ENCODE measurements at regions not wholly inside any gene's neighbourhood (a gene's known extent, or its start where the extent isn't known, plus 50 kb on each side); places are given as distances from the start of the nearest gene placed in this dataset.

DNA sequence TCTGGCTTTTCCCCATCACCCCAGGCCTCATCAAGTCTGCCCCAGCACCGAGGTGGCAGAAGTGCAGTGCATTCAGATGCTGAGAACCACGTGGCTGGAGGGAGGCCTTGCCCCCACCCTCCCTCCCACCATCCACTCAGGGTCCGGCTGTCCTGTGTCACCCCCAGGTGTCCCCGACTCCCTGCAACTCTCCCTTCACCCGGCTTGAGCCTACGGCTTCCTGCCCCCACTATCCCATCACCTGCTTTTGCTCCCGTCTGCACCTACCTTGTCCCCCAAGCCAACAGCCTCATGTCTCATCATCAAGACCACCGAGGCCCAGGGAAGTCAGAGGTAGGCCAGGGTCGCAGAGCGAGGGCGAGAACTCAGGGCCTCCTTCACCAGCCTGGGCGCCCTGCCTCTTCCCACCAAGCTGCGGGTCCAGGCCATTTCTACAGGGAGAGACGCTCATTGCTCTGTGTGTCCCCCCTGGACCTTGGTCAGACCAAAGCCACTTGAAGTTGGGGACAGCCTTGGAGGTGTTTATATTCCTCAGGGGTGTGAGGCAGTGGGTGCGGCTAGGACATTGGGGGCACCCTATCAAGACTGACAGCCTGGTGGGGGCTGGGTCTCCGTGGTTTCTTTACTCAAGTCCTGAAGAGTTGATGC is 66.2 kb upstream of the CCND1 start:
- DNase-seq (ENCODE audit: low spot score), result no peak
- Histone ChIP-seq H3K36me3 (replicated peaks; ENCODE audit: insufficient read depth, low read depth) (no peaks in the 10 kb centered on the region), H2AFZ (no peak overlapping the region), H3K27ac (no peak overlapping the region), H3K79me2 (no peaks in the 10 kb centered on the region), H3K9me3 (ENCODE audit: low read depth) (no peaks in the 10 kb centered on the region), H3K4me2 (no peak overlapping the region), H3K27me3 (no peaks in the 10 kb centered on the region), H3K4me1 (ENCODE audit: insufficient read depth) (no peaks in the 10 kb centered on the region), H3K4me3 (no peak overlapping the region), H3K9me2 (replicated peaks; ENCODE audit: insufficient read depth) (no peaks in the 10 kb centered on the region), H4K20me1 (ENCODE audit: insufficient read depth, poor library complexity, severe bottlenecking) (no peaks in the 10 kb centered on the region)
- 94% methylated on average over 10 of the region's 16 CpGs for WGBS (ENCODE audit: low lambda C conversion rate, missing lambda C conversion rate)
- no peak for TF ChIP-seq EZH2 (IDR thresholded peaks at IDR 0.05; ENCODE audit: borderline replicate concordance)
- TF ChIP-seq, protein P1, sequence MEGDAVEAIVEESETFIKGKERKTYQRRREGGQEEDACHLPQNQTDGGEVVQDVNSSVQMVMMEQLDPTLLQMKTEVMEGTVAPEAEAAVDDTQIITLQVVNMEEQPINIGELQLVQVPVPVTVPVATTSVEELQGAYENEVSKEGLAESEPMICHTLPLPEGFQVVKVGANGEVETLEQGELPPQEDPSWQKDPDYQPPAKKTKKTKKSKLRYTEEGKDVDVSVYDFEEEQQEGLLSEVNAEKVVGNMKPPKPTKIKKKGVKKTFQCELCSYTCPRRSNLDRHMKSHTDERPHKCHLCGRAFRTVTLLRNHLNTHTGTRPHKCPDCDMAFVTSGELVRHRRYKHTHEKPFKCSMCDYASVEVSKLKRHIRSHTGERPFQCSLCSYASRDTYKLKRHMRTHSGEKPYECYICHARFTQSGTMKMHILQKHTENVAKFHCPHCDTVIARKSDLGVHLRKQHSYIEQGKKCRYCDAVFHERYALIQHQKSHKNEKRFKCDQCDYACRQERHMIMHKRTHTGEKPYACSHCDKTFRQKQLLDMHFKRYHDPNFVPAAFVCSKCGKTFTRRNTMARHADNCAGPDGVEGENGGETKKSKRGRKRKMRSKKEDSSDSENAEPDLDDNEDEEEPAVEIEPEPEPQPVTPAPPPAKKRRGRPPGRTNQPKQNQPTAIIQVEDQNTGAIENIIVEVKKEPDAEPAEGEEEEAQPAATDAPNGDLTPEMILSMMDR (IDR thresholded peaks at IDR 0.05; ENCODE audit: poor library complexity), result no peak
- TF ChIP-seq EZH2phosphoT487 (IDR thresholded peaks at IDR 0.05; ENCODE audit: low read depth, severe bottlenecking, unreplicated experiment), result no peak

DNA sequence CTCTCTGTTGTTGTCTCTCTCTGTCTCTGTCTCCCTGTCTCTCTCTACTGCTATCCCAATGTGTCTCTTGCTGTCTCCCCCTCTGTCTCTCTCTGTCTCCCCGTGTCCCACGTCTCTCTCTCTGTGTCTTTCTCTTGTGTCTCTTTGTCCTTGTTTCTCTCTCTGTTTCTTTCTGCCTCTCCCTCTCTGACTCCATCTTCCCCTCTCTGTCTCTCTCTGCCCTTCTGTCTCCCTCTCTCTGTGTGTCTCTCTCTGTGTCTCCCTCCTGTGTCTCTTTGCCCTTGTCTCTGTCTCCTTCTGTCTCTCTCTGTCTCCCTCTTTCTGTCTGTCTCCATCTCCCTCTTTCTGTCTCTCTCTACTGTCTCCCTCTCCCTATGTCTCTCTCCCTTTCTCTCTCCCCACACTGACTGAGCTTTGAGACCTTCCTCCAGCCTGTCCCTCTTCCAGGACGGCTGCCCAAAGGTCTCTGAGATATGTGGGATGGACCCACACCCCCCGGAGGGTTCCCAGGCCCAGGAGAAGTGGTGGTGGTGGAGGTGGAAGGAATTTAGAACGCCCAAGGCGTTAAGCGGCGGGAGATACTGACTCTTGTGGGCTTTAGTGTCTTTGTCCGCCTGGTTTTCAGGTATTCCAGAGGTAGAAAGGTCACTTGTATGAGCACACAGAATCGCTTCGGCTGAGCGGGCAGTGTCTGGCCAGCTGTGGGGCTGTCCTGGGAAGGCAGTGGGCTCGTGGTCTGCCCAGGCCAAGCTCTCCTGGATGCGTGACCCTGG is 65.5 kb upstream of the CCND1 start:
- WGBS (ENCODE audit: low lambda C conversion rate, missing lambda C conversion rate), result 83% methylated on average over 14 of the region's 14 CpGs
- no peaks in the 10 kb centered on the region for H3K36me3 ChIP-seq (replicated peaks; ENCODE audit: insufficient read depth, low read depth)
- no peak overlapping the region for H2AFZ ChIP-seq
- H3K4me1 ChIP-seq (ENCODE audit: insufficient read depth), result no peaks in the 10 kb centered on the region
- no peak for DNase-seq (ENCODE audit: low spot score)
- H3K27me3 ChIP-seq, result no peaks in the 10 kb centered on the region
- H3K9me2 ChIP-seq (replicated peaks; ENCODE audit: insufficient read depth), result no peaks in the 10 kb centered on the region
- H3K27ac ChIP-seq, result no peak overlapping the region
- H3K4me2 ChIP-seq, result no peak overlapping the region
- H3K9me3 ChIP-seq (ENCODE audit: low read depth), result no peaks in the 10 kb centered on the region
- TF ChIP-seq EZH2phosphoT487 (IDR thresholded peaks at IDR 0.05; ENCODE audit: low read depth, severe bottlenecking, unreplicated experiment) (no peak), EZH2 (IDR thresholded peaks at IDR 0.05; ENCODE audit: borderline replicate concordance) (no peak)
- TF ChIP-seq, protein P1 (IDR thresholded peaks at IDR 0.05; ENCODE audit: poor library complexity), result no peak
- H3K79me2 ChIP-seq, result no peaks in the 10 kb centered on the region
- H4K20me1 ChIP-seq (ENCODE audit: insufficient read depth, poor library complexity, severe bottlenecking), result no peaks in the 10 kb centered on the region
- H3K4me3 ChIP-seq, result no peak overlapping the region

DNA sequence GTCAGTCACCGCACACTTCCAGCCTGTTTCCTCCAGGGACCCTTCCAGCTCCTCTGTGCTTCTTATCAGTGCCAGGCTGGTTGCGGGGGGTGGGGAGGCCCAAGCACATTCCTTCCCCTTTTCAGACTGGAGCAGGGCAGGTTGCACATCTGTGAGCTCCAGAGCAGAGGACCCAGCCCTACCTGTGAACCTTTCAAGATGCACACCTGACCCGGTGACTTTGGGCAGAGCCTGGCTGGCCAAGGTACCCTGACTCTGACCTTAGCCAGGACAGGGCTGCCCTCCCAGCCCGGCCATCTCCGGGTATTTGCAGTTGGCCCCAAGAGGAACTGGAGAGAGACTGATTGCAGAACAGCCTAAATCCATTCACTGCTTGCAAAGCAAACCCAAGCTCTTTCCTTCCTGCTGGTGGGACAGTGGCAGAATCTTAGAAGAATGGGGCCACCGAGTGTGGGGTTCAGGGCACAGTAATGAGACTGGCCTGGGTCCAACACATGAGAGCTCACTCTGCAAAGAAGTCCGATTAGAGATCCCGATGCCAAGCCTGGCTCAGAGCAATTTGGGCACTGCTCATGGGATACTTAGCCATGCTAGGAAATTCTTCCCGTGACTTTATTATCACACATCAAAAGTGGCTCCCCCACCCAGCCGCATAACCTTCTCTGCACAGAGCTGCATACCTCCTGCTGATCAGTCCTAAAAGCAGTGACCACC is 64.7 kb upstream of the CCND1 start:
- 88% methylated on average over 10 of the region's 10 CpGs for WGBS (ENCODE audit: low lambda C conversion rate, missing lambda C conversion rate)
- no peak for DNase-seq (ENCODE audit: low spot score)
- no peak overlapping the region for H3K27ac ChIP-seq
- TF ChIP-seq EZH2 (IDR thresholded peaks at IDR 0.05; ENCODE audit: borderline replicate concordance), result no peak
- TF ChIP-seq, protein P1 (IDR thresholded peaks at IDR 0.05; ENCODE audit: poor library complexity), result no peak
- no peak for TF ChIP-seq EZH2phosphoT487 (IDR thresholded peaks at IDR 0.05; ENCODE audit: low read depth, severe bottlenecking, unreplicated experiment)
- H3K9me3 ChIP-seq (ENCODE audit: low read depth), result no peaks in the 10 kb centered on the region
- H3K9me2 ChIP-seq (replicated peaks; ENCODE audit: insufficient read depth), result no peaks in the 10 kb centered on the region
- no peaks in the 10 kb centered on the region for H3K36me3 ChIP-seq (replicated peaks; ENCODE audit: insufficient read depth, low read depth)
- H3K4me2 ChIP-seq, result no peak overlapping the region
- no peaks in the 10 kb centered on the region for H3K79me2 ChIP-seq
- no peak overlapping the region for H2AFZ ChIP-seq
- H3K4me3 ChIP-seq, result no peak overlapping the region
- no peaks in the 10 kb centered on the region for H3K4me1 ChIP-seq (ENCODE audit: insufficient read depth)
- no peaks in the 10 kb centered on the region for H4K20me1 ChIP-seq (ENCODE audit: insufficient read depth, poor library complexity, severe bottlenecking)
- H3K27me3 ChIP-seq, result no peaks in the 10 kb centered on the region

Data from hepatocyte (in vitro differentiated cells).